ENCODE measurements at regions not wholly inside any gene's neighbourhood (a gene's known extent, or its start where the extent isn't known, plus 50 kb on each side); places are given as distances from the start of the nearest gene placed in this dataset.

DNA sequence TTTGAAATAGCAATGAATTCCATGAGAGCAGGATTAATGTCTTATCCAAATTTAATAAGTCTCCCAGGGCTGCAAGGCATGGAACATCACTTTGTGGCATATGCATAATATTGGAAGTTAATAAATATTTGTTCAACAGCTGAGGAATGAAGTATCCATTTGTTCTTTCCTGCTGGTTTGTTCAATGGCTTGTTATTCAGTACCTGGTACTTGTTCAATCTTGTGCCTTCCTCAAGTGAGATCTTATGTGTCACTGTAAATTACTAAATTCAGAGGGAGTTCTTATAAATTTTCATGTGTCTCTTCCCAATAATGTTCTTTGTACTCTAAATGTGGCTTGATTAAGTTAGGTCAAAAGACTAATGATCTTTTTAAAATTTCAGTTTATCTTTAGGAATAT lies 1105.5 kb upstream of the SPRY2 start:
- no peak for TF ChIP-seq EZH2 (IDR thresholded peaks at IDR 0.05; ENCODE audit: low read depth, unreplicated experiment)
- TF ChIP-seq EZH2phosphoT487 (IDR thresholded peaks at IDR 0.05; ENCODE audit: unreplicated experiment), result no peak
